Renal cortical epithelial cell (primary cell): ENCODE measurements at regions not wholly inside any gene's neighbourhood (a gene's known extent, or its start where the extent isn't known, plus 50 kb on each side); places are given as distances from the start of the nearest gene placed in this dataset.

Source experiments
- DNase-seq: peaks from one replicate; pipeline ENCODE4 v3.0.0-alpha.2; 2011; ENCODE audit warnings: low read depth

GRCh38 chr6:8276148-8276547, 159.2 kb downstream of the SLC35B3 start:
- no peak for DNase-seq

- DNase-seq: no peak
Observed at GRCh38 chr6:8275667-8276066, 159.7 kb downstream of the SLC35B3 start.

- DNase-seq: no peak
Observed at GRCh38 chr6:8274226-8274625, 161.1 kb downstream of the SLC35B3 start.

GRCh38 chr6:8269872-8270454, 165.4 kb downstream of the SLC35B3 start:
- peak; percentile 15 for DNase-seq

- DNase-seq: no peak
Observed at GRCh38 chr6:8269094-8269493, 166.3 kb downstream of the SLC35B3 start.

- DNase-seq: no peak
Observed at GRCh38 chr6:8268606-8269005, 166.3 kb upstream of the EEF1E1 start.

- DNase-seq: no peak
Observed at GRCh38 chr6:8268156-8268555, 165.8 kb upstream of the EEF1E1 start.

GRCh38 chr6:8260610-8261009, 158.3 kb upstream of the EEF1E1 start:
- DNase-seq: no peak

GRCh38 chr6:8246403-8246802, 144.1 kb upstream of the EEF1E1 start:
- DNase-seq: no peak

GRCh38 chr6:8245726-8246125, 143.4 kb upstream of the EEF1E1 start:
- no peak for DNase-seq

- peak; percentile 72 for DNase-seq
Observed at GRCh38 chr6:8243475-8243874, 141.1 kb upstream of the EEF1E1 start.

- no peak for DNase-seq
Observed at GRCh38 chr6:8242885-8243284, 140.5 kb upstream of the EEF1E1 start.

GRCh38 chr6:8240301-8240700, 138.0 kb upstream of the EEF1E1 start:
- DNase-seq: peak; percentile 87

- DNase-seq: no peak
Observed at GRCh38 chr6:8238773-8239683, 136.7 kb upstream of the EEF1E1 start.

GRCh38 chr6:8237668-8238067, 135.3 kb upstream of the EEF1E1 start:
- DNase-seq: no peak

GRCh38 chr6:8236956-8237355, 134.6 kb upstream of the EEF1E1 start:
- peak; percentile 64 for DNase-seq

- DNase-seq: no peak
Observed at GRCh38 chr6:8234321-8234720, 132.0 kb upstream of the EEF1E1 start.

- peak; percentile 14 for DNase-seq
Observed at GRCh38 chr6:8231956-8232355, 129.6 kb upstream of the EEF1E1 start.

GRCh38 chr6:8229915-8230756, 127.8 kb upstream of the EEF1E1 start:
- DNase-seq: peak; percentile 43

GRCh38 chr6:8225113-8225512, 122.8 kb upstream of the EEF1E1 start:
- no peak for DNase-seq

GRCh38 chr6:8223678-8224077, 121.3 kb upstream of the EEF1E1 start:
- no peak for DNase-seq

- peak; percentile 49 for DNase-seq
Observed at GRCh38 chr6:8219352-8219943, 117.1 kb upstream of the EEF1E1 start.
